ENCODE measurements at regions not wholly inside any gene's neighbourhood (a gene's known extent, or its start where the extent isn't known, plus 50 kb on each side); places are given as distances from the start of the nearest gene placed in this dataset.
"Not testable (repeated sequence)": the region's sequence is repeated elsewhere in the genome, so short reads cannot be mapped to it uniquely, and the experiment has no call there.

GRCh38 chrX:18002791-18003190 lies 141.7 kb upstream of the RAI2 start:
- DNase-seq, result no peak

- no peak for DNase-seq
These were observed 133.3 kb upstream of the RAI2 start for GRCh38 chrX:17994429-17994828.

- no peak for DNase-seq
These were observed 132.0 kb upstream of the RAI2 start for GRCh38 chrX:17993062-17993461.

- no peak for DNase-seq
These were observed 129.4 kb upstream of the RAI2 start for GRCh38 chrX:17990532-17990931.

- DNase-seq, result no peak
These were observed 126.7 kb upstream of the RAI2 start for GRCh38 chrX:17987783-17988182.

GRCh38 chrX:17986977-17987376 lies 125.9 kb upstream of the RAI2 start:
- DNase-seq, result no peak

- DNase-seq, result no peak
These were observed 125.3 kb upstream of the RAI2 start for GRCh38 chrX:17986440-17986839.

GRCh38 chrX:17984415-17984814 lies 123.3 kb upstream of the RAI2 start:
- DNase-seq, result no peak

- no peak for DNase-seq
These were observed 122.3 kb upstream of the RAI2 start for GRCh38 chrX:17983389-17983788.

- DNase-seq, result no peak
These were observed 116.6 kb upstream of the RAI2 start for GRCh38 chrX:17977696-17978095.

GRCh38 chrX:17976955-17977354 lies 115.9 kb upstream of the RAI2 start:
- no peak for DNase-seq

GRCh38 chrX:17975349-17975748 lies 114.3 kb upstream of the RAI2 start:
- not testable (repeated sequence) for DNase-seq

GRCh38 chrX:17968367-17968766 lies 107.3 kb upstream of the RAI2 start:
- no peak for DNase-seq

GRCh38 chrX:17967888-17968287 lies 106.8 kb upstream of the RAI2 start:
- DNase-seq, result no peak

- no peak for DNase-seq
These were observed 103.8 kb upstream of the RAI2 start for GRCh38 chrX:17964871-17965270.

GRCh38 chrX:17960891-17961290 lies 99.8 kb upstream of the RAI2 start:
- no peak for DNase-seq

GRCh38 chrX:17944833-17945497 lies 83.9 kb upstream of the RAI2 start:
- no peak for DNase-seq

GRCh38 chrX:17941171-17941570 lies 80.1 kb upstream of the RAI2 start:
- DNase-seq, result not testable (repeated sequence)

GRCh38 chrX:17939724-17940123 lies 78.6 kb upstream of the RAI2 start:
- no peak for DNase-seq

GRCh38 chrX:17933856-17934255 lies 72.8 kb upstream of the RAI2 start:
- no peak for DNase-seq

- DNase-seq, result no peak
These were observed 71.7 kb upstream of the RAI2 start for GRCh38 chrX:17932781-17933180.

- no peak for DNase-seq
These were observed 70.8 kb upstream of the RAI2 start for GRCh38 chrX:17931855-17932254.

- DNase-seq, result no peak
These were observed 69.8 kb upstream of the RAI2 start for GRCh38 chrX:17930850-17931249.

- no peak for DNase-seq
These were observed 62.4 kb upstream of the RAI2 start for GRCh38 chrX:17923546-17923945.

GRCh38 chrX:17922303-17922702 lies 61.2 kb upstream of the RAI2 start:
- no peak for DNase-seq

Measured in femur (tissue), 1 donor.